Breast epithelium (tissue), 4 donors: ENCODE measurements at regions not wholly inside any gene's neighbourhood (a gene's known extent, or its start where the extent isn't known, plus 50 kb on each side); places are given as distances from the start of the nearest gene placed in this dataset.

Experiments
- DNase-seq, 2 donors: peaks; one replicate each; pipeline ENCODE4 v3.0.0-alpha.2; 2019; ENCODE audit warnings: low spot score in 2 of 2
- H3K27ac ChIP-seq, 2 donors: fragments of 200-600 bp; sonication (generic) in 1 of 2; one replicate each; pipeline ENCODE4 v1.5.1; 2016 to 2019; ENCODE audit warnings: mild to moderate bottlenecking in 1 of 2
- H3K27me3 ChIP-seq, 2 donors: fragments of 200-600 bp; sonication (generic) in 1 of 2; one replicate each; pipeline versions ENCODE4 v1.5.1 to v1.6.0; 2017 to 2019; ENCODE audit warnings: control low read depth in 1 of 2, mild to moderate bottlenecking in 1 of 2
- H3K36me3 ChIP-seq: fragments of 200-600 bp; one replicate; pipeline ENCODE4 v1.5.1; 2019
- H3K4me1 ChIP-seq, 2 donors: fragments of 200-600 bp; sonication (generic); one replicate each; pipeline ENCODE4 v1.5.1; 2016 to 2019; ENCODE audit warnings: control low read depth in 1 of 2
- H3K4me3 ChIP-seq, 3 donors: fragments of 200-600 bp; sonication (generic); 1 replicate in 2 of 3; 2 replicates in 1 of 3; pipeline ENCODE4 v1.5.1; 2016 to 2019; ENCODE audit warnings: mild to moderate bottlenecking in 3 of 3, moderate library complexity in 2 of 3
- H3K9me3 ChIP-seq, 2 donors: fragments of 200-600 bp; sonication (generic) in 1 of 2; one replicate each; pipeline ENCODE4 v1.5.1; 2016 to 2019; ENCODE audit warnings: control low read depth in 1 of 2
- CTCF ChIP-seq, 3 donors: fragments of 450-650 bp; IDR thresholded peaks; one replicate each; pipeline ENCODE4 v1.5.1; 2016 to 2017; ENCODE audit warnings: antibody characterized with exemption in 3 of 3, mild to moderate bottlenecking in 3 of 3, moderate library complexity in 3 of 3
- POLR2A ChIP-seq: fragments of 450-650 bp; IDR thresholded peaks from one replicate; pipeline ENCODE4 v1.6.1; 2016; ENCODE audit warnings: antibody characterized with exemption, mild to moderate bottlenecking, moderate library complexity
- POLR2AphosphoS5 ChIP-seq, 3 donors: sonication (generic); formaldehyde crosslinking; IDR thresholded peaks; one replicate each; pipeline ENCODE4 v1.6.1; 2017; ENCODE audit warnings: antibody characterized with exemption in 3 of 3
- intact Hi-C: fragments of 100-400 bp; cut with DNase I; formaldehyde crosslinking; loops from one replicate; pipeline ENCODE4 v1.15.1; 2023; ENCODE audit warnings: low total_unique reads

DNA sequence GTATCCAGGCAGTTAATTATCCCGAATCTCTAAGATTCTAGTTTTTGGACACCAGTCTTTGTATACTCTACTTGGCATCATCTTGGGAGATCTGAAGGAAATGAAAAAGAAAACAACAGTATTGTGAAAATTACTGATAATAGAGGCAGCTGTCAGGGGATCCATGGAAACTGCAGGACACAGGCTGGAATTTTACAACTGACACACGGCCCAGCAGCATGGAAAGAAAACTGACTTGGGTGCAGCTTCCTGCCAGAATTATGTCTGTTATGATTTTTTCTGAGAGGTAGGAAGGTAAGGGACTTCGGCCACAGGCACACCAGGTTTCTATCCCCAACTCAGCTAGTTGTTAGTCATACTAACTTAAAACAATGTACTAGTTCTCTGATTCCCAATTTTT is 57.7 kb upstream of the ERBB4 start:
- no peak overlapping the region for H3K27ac ChIP-seq
- H3K4me1 ChIP-seq, result no peaks in the 10 kb centered on the region
- no peaks in the 10 kb centered on the region for H3K27me3 ChIP-seq
- no peak for DNase-seq
- intact Hi-C loops, result no loop called here
- TF ChIP-seq POLR2A (no peak), POLR2AphosphoS5 (IDR thresholded peaks at IDR 0.05) (no peak), CTCF (IDR thresholded peaks at IDR 0.05) (no peak)
- H3K4me3 ChIP-seq, result no peak overlapping the region
- no peaks in the 10 kb centered on the region for H3K9me3 ChIP-seq
- H3K36me3 ChIP-seq, result no peaks in the 10 kb centered on the region

DNA sequence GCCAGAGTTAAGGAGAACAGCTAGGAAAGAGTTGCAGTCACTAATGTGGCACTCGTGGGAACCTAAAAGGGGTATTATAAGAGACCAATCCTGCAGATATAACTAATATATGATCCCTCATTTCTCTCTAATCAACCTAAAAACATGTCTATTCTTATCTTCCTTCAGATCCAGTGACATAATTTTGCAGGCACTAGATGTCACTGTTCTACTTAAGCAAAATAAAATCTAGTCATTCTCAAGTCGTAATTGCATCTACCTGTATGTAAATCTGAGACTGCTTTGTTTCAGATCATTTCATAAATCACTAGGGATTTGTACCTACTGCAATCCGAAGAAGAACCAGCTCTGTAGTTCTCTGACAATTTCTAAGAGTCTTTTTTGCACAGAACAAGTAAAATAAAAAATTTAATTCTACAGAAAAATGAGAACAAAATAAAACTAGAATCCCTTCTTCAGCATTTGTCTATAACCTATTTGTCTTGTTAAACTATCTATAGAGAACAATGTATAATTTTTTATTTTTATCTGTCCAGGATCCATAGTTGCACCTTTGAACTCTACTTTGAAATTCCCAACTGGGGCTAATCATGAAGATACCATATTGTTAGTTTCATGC is 56.5 kb upstream of the ERBB4 start:
- Histone ChIP-seq H3K36me3 (no peaks in the 10 kb centered on the region), H3K9me3 (no peaks in the 10 kb centered on the region), H3K4me3 (no peak overlapping the region), H3K27me3 (no peaks in the 10 kb centered on the region), H3K27ac (no peak overlapping the region), H3K4me1 (no peaks in the 10 kb centered on the region)
- intact Hi-C loops, result no loop called here
- DNase-seq, result no peak
- TF ChIP-seq POLR2AphosphoS5 (IDR thresholded peaks at IDR 0.05), result no peak
- no peak for TF ChIP-seq CTCF (IDR thresholded peaks at IDR 0.05)
- TF ChIP-seq POLR2A, result no peak

DNA sequence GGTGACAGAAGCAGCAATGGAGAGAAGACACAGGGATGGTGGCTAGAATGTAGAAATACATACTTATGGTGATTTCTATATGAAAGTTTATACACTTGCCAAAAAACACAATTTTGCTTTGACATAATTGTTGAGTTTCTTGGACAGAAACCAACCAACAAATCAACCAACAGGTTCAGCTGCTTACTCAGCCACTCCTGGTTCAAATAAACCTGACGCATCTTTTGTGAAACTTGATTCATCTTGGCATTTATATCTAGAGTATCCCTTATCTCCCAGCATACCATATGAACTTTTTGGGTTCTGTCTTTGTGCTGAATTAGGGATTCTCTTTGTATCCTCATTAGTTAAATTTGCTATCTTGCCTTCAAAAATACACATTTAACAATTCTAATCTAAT is 54.1 kb upstream of the ERBB4 start:
- Histone ChIP-seq H3K27ac (no peak overlapping the region), H3K4me1 (no peaks in the 10 kb centered on the region), H3K36me3 (no peaks in the 10 kb centered on the region), H3K9me3 (no peaks in the 10 kb centered on the region), H3K4me3 (no peak overlapping the region), H3K27me3 (no peaks in the 10 kb centered on the region)
- no peak for TF ChIP-seq POLR2A
- no peak for TF ChIP-seq CTCF (IDR thresholded peaks at IDR 0.05)
- no peak for TF ChIP-seq POLR2AphosphoS5 (IDR thresholded peaks at IDR 0.05)
- no peak for DNase-seq
- intact Hi-C loops, result no loop called here
